Esophagus squamous epithelium (tissue), 4 donors: ENCODE measurements at regions not wholly inside any gene's neighbourhood (a gene's known extent, or its start where the extent isn't known, plus 50 kb on each side); places are given as distances from the start of the nearest gene placed in this dataset.

Experiments
- POLR2A ChIP-seq, 4 donors: fragments of 450-650 bp; IDR thresholded peaks; one replicate each; pipeline ENCODE4 v1.6.1; 2017; ENCODE audit warnings: antibody characterized with exemption in 4 of 4, mild to moderate bottlenecking in 4 of 4, moderate library complexity in 3 of 4
- TF ChIP-seq, protein P1 (sequence below), 6 experiments: fragments of 450-650 bp in 4 of 6; fragments of 200-600 bp in 2 of 6; sonication (generic) in 2 of 6; IDR thresholded peaks; one replicate each; pipeline ENCODE4 v1.5.1; 2016 to 2019; ENCODE audit warnings: antibody characterized with exemption in 6 of 6, mild to moderate bottlenecking in 4 of 6, moderate library complexity in 4 of 6

DNA sequence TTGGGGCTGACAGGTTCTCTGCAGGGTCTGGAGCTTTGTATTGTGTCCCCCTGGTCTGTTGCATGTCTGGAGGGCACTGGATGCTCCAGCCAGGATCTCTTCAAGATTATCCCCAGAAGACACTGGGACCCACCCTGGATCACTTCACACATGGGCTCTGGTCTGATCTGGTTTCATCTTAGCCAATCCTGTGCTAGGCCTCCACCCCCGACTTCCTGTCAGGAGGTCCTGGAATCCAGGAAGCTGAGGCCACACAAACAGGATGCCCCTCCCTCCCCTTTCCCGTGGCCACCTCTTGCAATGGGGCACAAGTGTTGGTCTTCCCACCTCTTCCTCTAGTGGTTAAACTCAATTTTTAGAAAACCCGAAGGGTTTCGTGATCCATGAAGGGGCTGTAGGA, 242.6 kb upstream of the MVB12B start:
- TF ChIP-seq POLR2A (IDR thresholded peaks at IDR 0.05) = no peak
- TF ChIP-seq, protein P1, sequence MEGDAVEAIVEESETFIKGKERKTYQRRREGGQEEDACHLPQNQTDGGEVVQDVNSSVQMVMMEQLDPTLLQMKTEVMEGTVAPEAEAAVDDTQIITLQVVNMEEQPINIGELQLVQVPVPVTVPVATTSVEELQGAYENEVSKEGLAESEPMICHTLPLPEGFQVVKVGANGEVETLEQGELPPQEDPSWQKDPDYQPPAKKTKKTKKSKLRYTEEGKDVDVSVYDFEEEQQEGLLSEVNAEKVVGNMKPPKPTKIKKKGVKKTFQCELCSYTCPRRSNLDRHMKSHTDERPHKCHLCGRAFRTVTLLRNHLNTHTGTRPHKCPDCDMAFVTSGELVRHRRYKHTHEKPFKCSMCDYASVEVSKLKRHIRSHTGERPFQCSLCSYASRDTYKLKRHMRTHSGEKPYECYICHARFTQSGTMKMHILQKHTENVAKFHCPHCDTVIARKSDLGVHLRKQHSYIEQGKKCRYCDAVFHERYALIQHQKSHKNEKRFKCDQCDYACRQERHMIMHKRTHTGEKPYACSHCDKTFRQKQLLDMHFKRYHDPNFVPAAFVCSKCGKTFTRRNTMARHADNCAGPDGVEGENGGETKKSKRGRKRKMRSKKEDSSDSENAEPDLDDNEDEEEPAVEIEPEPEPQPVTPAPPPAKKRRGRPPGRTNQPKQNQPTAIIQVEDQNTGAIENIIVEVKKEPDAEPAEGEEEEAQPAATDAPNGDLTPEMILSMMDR (IDR thresholded peaks at IDR 0.05) = no peak
